ENCODE measurements at regions not wholly inside any gene's neighbourhood (a gene's known extent, or its start where the extent isn't known, plus 50 kb on each side); places are given as distances from the start of the nearest gene placed in this dataset.

GRCh38 chr17:74015316-74015715 lies 188.2 kb upstream of the RPL38 start:
- no peak overlapping the region for H3K27ac ChIP-seq
- no peak overlapping the region for H3K4me3 ChIP-seq

DNA sequence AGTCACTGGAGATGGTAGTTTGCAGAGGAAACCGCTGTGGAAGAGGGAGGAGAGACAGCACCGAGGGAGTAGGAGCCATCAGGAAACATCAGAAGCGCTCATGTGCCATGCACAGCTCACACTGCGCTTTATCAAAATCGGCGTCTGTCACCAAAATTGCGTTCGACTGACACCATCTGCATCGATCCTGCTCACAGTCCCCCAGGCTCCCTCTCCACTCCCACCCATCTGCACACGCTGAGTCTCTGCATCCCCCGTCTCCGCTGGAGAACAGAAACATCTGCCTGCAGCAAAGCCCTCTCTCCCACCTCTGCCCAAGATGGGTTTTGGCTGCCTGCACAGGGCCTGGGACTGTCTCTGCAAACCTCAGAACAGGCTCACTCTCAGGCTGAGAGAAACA lies 187.5 kb upstream of the RPL38 start:
- Histone ChIP-seq H3K4me3 (no peak overlapping the region), H3K27ac (no peak overlapping the region)

DNA sequence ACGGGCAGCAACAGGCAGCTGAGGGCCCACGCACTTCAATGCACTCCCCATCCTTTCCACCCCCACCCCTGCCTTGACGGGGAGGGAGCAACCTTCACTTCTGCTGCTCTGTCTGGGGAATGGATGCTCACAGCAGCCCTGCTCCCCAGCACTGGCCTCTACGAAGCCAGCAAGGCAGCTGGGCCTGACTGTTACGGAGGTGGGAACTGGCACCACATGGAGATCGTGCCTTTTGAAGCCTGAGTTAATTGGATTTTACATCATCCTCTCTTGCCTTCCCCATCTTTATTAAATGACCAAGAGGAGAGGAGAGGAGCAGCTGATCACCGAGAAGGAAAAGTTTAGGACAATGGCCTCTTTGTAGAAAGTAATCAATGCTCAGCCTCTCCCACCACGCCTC lies 187.0 kb upstream of the RPL38 start:
- H3K27ac ChIP-seq: no peak overlapping the region
- H3K4me3 ChIP-seq: no peak overlapping the region

DNA sequence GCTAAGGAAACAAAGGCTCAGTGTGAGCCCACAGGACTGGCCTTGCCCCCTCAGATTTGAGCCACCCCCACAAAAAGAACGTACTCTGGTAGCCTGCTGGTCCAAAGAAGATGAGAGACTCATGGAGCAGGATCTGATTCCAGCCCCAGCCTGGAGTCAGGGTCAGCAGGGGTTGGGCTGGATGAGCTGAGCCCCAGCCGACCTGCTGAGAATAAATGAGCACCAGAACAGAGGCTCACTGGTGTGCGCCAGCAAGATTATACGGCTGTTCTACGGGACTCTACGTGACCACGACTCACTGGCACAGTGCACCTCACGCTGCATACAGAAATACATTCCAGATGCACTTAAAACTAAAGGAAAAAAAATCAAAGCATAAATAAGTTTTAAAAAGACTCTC lies 186.0 kb upstream of the RPL38 start:
- no peak overlapping the region for H3K4me3 ChIP-seq
- H3K27ac ChIP-seq: no peak overlapping the region

DNA sequence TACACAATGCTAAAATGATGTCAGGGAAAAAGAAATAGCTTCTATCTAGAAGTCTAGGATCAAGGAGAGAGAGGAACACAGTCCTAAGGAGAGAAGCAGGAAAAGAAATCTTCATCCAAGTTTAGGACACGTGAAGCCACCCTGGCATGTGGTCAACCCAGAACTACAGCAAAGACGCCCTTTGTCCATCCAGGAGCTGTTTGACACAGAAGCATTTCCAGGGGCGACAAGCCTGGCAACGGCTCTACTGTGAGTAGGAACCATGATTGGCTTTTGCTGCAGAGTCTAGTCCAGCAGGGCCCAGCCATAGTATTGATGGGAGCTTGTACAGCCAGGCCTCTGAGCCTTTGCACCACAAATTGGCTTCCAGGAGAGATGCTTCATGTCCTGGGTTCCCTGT lies 185.4 kb upstream of the RPL38 start:
- no peak overlapping the region for H3K27ac ChIP-seq
- H3K4me3 ChIP-seq: no peak overlapping the region

DNA sequence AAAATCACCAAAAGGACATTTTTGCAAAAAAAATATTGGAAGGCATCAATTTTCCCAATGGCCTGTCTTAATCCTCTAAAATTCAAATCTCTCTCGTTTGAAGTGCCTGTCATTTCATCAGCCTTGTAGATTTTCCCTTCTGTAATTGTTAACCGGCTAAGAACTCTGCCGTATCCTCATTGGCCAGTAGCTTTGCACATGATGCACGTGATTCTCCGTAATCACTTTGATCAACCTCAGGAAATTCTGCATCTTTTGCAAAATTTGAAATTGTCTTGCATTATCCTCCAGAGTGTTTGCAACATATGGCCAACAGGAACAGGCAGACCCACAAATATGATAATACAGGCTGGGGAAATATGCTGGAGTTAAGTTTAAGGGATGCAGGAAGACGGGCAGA lies 184.2 kb upstream of the RPL38 start:
- H3K27ac ChIP-seq: no peak overlapping the region
- no peak overlapping the region for H3K4me3 ChIP-seq

DNA sequence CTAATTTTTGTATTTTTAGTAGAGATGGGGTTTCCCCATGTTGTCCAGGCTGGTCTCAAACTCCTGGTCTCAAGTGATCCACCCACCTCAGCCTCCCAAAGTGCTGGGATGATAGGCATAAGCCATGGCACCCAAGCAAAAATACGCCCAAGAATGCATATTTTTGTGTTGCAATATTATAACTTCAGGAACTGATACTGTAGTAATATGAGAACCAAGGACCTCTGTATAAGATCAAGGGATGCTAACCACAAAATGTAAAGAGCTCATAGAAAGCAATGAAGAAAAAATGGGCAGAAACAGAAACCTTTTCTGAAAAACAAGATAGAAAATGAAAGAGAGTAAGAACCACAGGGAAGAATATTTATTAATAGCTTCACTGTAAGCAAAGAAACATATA lies 183.6 kb upstream of the RPL38 start:
- H3K27ac ChIP-seq: no peak overlapping the region

DNA sequence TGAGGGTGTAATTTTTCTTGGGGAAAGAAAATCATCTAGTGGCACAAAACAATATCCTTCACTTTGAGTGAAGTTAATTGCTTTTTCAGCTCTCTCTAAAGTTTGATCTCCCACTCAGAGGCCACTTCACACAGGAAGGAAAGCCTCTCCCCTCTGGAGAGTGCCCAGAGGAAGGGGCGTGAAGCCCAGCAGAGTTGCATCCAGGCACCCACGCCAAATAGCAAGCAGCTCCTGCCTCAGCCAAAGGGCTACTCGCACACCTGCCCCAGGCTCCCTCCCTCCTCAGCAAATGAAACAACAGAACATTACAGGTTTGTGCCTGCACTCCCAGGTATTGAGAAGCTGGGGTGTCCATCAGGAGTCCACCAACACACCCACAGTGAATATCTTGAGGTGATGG lies 183.0 kb upstream of the RPL38 start:
- Histone ChIP-seq H3K4me3 (no peak overlapping the region), H3K27ac (no peak overlapping the region)

More for the DNA sequence above, 183.6 kb upstream of the RPL38 start:
- H3K4me3 ChIP-seq: no peak overlapping the region

GRCh38 chr17:74024871-74025531 lies 178.5 kb upstream of the RPL38 start:
- no peak overlapping the region for H3K4me3 ChIP-seq
- H3K27ac ChIP-seq: no peak overlapping the region

DNA sequence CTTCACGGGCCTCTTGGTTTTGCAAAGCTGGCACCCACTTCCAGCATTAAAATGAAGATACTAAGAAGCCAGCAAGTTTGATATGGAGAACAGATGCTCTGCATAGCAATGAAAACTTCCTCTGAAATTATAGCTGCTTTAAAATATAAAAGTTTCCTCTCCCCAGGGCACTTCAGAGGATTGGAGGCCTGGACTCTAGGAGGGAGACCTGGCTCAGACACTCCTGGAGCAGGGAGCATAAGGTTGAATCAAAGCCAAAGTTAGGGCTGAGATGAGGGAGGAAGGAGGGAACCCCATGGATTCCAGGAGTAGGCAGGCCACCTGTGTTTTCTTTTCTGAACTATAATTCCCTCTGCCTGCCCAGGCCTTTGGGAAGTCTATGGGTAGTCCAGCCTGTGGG lies 176.0 kb upstream of the RPL38 start:
- Histone ChIP-seq H3K4me3 (no peak overlapping the region), H3K27ac (no peak overlapping the region)

- Histone ChIP-seq H3K27ac (no peak overlapping the region), H3K4me3 (no peak overlapping the region)
These were observed 174.9 kb upstream of the RPL38 start for GRCh38 chr17:74028354-74029116.

DNA sequence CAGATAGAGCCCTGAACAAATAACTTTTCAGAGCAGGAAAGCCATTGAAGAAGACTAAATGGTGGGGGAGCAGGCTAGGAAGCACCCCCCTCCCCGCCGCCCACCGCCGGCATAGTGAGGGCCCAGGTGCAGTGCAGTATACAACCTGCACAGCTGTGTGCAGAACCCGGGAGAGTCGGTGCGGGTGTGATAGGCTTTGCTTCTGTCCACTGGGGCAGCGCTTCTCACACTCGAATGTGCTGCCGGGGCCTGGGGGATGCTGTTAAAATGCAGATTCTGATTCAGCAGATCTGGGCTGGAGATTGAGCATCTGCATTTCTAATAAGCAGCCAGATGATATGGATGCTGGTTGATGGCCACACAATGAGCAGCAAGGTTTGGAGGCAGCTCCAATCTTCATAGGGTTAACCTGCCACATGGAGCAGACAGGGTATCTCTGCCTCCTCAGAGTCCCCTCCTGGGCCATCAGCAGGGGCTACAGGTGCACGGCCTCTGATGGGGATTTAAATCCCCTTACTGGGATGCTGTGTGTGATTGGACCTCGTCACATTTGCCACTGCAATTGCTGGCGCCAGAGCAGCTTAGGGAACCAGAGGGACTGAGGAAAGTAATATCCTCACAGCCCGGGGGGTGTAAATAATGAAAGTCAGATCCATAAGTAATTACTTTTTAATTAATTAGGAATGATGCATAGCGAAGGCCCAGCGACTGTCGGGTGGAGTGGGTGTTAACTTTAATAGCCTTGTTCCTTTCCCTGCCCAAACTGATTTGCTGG lies 172.0 kb upstream of the RPL38 start:
- H3K4me3 ChIP-seq: no peak overlapping the region
- no peak overlapping the region for H3K27ac ChIP-seq

DNA sequence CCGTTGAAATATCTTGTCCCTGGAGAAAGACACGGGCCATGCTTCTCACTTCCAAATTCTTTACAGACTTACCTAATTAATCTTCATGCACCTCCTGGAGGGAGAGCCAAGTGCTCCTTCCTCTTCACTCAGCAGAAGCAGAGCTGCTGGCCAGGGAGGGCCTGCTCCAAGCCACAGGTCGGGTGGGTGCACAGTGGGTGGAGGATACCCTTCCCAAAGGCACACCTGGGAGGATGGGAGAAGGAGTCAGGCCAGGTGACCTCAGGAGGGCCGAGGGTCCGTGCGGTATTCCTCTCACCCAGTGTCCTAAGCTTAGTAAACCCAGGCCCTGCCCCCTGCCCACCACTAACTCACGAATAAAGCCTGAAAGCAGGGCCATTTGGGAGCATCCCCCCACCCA lies 171.3 kb upstream of the RPL38 start:
- H3K4me3 ChIP-seq: no peak overlapping the region
- no peak overlapping the region for H3K27ac ChIP-seq

- Histone ChIP-seq H3K4me3 (no peak overlapping the region), H3K27ac (no peak overlapping the region)
These were observed 166.2 kb upstream of the RPL38 start for GRCh38 chr17:74037320-74037719.

DNA sequence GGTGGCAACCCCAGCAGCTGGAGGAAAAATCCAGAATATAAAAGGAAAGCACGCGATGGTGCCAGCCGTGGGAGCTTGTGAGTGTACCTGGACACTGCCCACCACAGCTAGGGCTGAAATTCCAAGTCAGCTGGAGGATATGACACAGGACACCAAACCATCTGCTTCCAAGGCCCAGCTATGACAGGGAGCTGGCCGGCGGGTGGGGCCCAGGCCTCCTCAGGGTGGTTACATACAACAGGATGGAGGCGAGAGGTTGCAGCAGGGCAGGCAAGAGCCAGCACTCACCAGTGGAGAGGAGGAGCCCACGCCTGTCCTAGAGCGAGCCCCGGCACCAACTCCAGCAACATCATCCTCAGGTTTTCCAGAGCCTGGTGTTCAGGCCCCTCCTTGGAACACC lies 163.2 kb upstream of the RPL38 start:
- Histone ChIP-seq H3K27ac (no peak overlapping the region), H3K4me3 (no peak overlapping the region)

GRCh38 chr17:74040729-74041128 lies 162.7 kb upstream of the RPL38 start:
- no peak overlapping the region for H3K4me3 ChIP-seq
- no peak overlapping the region for H3K27ac ChIP-seq

- no peak overlapping the region for H3K27ac ChIP-seq
These were observed 161.4 kb upstream of the RPL38 start for GRCh38 chr17:74041869-74042640.

GRCh38 chr17:74042744-74043486 lies 160.6 kb upstream of the RPL38 start:
- H3K27ac ChIP-seq: peak overlapping the region in 1 of 21 experiments; percentile 17
- H3K4me3 ChIP-seq: no peak overlapping the region

More at GRCh38 chr17:74041869-74042640, 161.4 kb upstream of the RPL38 start:
- H3K4me3 ChIP-seq: no peak overlapping the region

DNA sequence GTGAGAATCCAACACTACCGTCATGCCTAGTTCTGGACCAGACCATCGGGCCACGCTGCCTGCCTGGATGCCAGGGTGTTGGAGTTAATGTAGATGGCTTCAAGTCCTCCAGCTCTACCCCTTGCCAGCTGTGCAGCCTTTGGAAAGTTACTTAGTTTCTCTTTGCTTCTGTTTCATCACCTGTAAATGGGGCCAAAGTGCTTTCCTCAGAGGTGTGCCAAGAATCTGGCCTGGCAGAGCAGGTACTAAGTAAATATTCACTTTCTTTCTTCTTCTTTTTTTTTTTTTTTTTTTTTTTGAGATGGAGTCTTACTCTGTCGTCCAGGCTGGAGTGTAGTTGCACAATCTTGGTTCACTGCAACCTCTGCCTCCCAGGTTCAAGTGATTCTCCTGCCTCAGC lies 159.5 kb upstream of the RPL38 start:
- H3K4me3 ChIP-seq: no peak overlapping the region

More for the DNA sequence above, 159.5 kb upstream of the RPL38 start:
- H3K27ac ChIP-seq: no peak overlapping the region

All from skin epidermis (tissue), 12 donors.